ENCODE measurements at regions not wholly inside any gene's neighbourhood (a gene's known extent, or its start where the extent isn't known, plus 50 kb on each side); places are given as distances from the start of the nearest gene placed in this dataset.

DNA sequence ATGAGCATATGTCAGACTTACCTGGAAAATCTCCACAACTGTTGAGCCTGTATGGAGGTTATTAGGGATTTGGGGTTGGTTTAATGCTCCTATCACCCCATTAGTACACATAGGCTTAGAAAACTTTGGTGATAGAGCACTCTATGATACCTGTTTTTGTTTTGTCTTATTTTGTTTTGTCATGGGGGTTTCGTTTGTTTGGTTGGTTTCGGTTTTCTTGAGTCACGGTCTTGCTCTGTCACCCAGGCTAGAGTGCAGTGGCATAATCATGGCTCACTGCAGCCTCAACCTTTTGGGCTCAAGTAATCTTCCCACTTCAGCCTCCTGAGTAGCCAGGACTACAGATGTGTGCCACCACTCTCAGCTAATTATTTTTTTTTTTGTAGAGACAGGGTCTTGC, 70.0 kb downstream of the MZT1 start:
- Histone ChIP-seq H3K4me1 (ENCODE audit: insufficient read depth, low read length, severe bottlenecking) (no peaks in the 10 kb centered on the region), H3K27ac (ENCODE audit: low read depth, low read length, poor library complexity, severe bottlenecking) (no peak overlapping the region), H3F3A (ENCODE audit: insufficient read depth, low read length) (no peaks in the 10 kb centered on the region), H4K20me1 (ENCODE audit: insufficient read depth, low read length) (no peaks in the 10 kb centered on the region), H3K36me3 (ENCODE audit: insufficient read depth, low read length) (no peaks in the 10 kb centered on the region), H3K27me3 (ENCODE audit: insufficient read depth, low read length) (no peaks in the 10 kb centered on the region), H3K9me2 (ENCODE audit: low read depth, low read length) (no peaks in the 10 kb centered on the region), H3K9me3 (ENCODE audit: low read length) (no peaks in the 10 kb centered on the region), H3K4me3 (ENCODE audit: low read depth, low read length, poor library complexity, severe bottlenecking) (no peak overlapping the region), H3K9ac (ENCODE audit: low read length) (no peak overlapping the region), H2AFZ (ENCODE audit: low read length) (no peak overlapping the region), H3K4me2 (ENCODE audit: low read length) (no peak overlapping the region), H3K79me2 (ENCODE audit: insufficient read depth, low read length) (no peaks in the 10 kb centered on the region)
- no peak for TF ChIP-seq EZH2 (IDR thresholded peaks at IDR 0.05; ENCODE audit: borderline replicate concordance, low read length)
- TF ChIP-seq, protein P1, sequence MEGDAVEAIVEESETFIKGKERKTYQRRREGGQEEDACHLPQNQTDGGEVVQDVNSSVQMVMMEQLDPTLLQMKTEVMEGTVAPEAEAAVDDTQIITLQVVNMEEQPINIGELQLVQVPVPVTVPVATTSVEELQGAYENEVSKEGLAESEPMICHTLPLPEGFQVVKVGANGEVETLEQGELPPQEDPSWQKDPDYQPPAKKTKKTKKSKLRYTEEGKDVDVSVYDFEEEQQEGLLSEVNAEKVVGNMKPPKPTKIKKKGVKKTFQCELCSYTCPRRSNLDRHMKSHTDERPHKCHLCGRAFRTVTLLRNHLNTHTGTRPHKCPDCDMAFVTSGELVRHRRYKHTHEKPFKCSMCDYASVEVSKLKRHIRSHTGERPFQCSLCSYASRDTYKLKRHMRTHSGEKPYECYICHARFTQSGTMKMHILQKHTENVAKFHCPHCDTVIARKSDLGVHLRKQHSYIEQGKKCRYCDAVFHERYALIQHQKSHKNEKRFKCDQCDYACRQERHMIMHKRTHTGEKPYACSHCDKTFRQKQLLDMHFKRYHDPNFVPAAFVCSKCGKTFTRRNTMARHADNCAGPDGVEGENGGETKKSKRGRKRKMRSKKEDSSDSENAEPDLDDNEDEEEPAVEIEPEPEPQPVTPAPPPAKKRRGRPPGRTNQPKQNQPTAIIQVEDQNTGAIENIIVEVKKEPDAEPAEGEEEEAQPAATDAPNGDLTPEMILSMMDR (IDR thresholded peaks at IDR 0.05; ENCODE audit: low read length): no peak

- Histone ChIP-seq H4K20me1 (ENCODE audit: insufficient read depth, low read length) (no peaks in the 10 kb centered on the region), H3K36me3 (ENCODE audit: insufficient read depth, low read length) (no peaks in the 10 kb centered on the region), H3K9me3 (ENCODE audit: low read length) (no peaks in the 10 kb centered on the region), H3F3A (ENCODE audit: insufficient read depth, low read length) (no peaks in the 10 kb centered on the region), H3K4me3 (ENCODE audit: low read depth, low read length, poor library complexity, severe bottlenecking) (no peak overlapping the region), H3K9ac (ENCODE audit: low read length) (no peak overlapping the region), H3K4me1 (ENCODE audit: insufficient read depth, low read length, severe bottlenecking) (no peaks in the 10 kb centered on the region), H3K4me2 (ENCODE audit: low read length) (no peak overlapping the region), H3K27ac (ENCODE audit: low read depth, low read length, poor library complexity, severe bottlenecking) (no peak overlapping the region), H3K79me2 (ENCODE audit: insufficient read depth, low read length) (no peaks in the 10 kb centered on the region), H3K27me3 (ENCODE audit: insufficient read depth, low read length) (no peaks in the 10 kb centered on the region), H2AFZ (ENCODE audit: low read length) (no peak overlapping the region), H3K9me2 (ENCODE audit: low read depth, low read length) (no peaks in the 10 kb centered on the region)
- TF ChIP-seq, protein P1 (IDR thresholded peaks at IDR 0.05; ENCODE audit: low read length): no peak
- TF ChIP-seq EZH2 (IDR thresholded peaks at IDR 0.05; ENCODE audit: borderline replicate concordance, low read length): no peak
These were observed 71.1 kb downstream of the MZT1 start for GRCh38 chr13:72656357-72656756.

DNA sequence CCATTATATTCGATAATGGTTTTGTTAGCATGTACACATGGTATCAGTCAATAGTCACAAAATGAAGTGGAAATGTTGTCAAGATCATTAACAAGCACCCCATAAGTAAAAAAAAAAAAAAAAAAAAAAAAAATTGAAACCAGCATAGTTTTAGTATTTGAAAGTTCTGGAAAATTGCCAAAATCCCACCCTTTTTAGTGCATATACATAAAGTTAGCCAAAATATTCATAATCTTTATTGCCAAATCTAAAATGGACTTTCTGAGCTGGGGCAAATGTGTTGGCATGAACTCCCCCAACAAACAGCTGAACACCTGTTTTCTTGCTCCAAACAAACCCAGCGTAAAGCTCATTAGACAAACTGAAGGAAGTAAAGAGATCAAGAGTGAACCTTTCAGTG, 73.9 kb downstream of the MZT1 start:
- Histone ChIP-seq H3K9ac (ENCODE audit: low read length) (no peak overlapping the region), H3K4me2 (ENCODE audit: low read length) (no peak overlapping the region), H2AFZ (ENCODE audit: low read length) (no peak overlapping the region), H3K4me1 (ENCODE audit: insufficient read depth, low read length, severe bottlenecking) (no peaks in the 10 kb centered on the region), H3K9me2 (ENCODE audit: low read depth, low read length) (no peaks in the 10 kb centered on the region), H3K4me3 (ENCODE audit: low read depth, low read length, poor library complexity, severe bottlenecking) (no peak overlapping the region), H3K36me3 (ENCODE audit: insufficient read depth, low read length) (no peaks in the 10 kb centered on the region), H3K27me3 (ENCODE audit: insufficient read depth, low read length) (no peaks in the 10 kb centered on the region), H3K9me3 (ENCODE audit: low read length) (no peaks in the 10 kb centered on the region), H4K20me1 (ENCODE audit: insufficient read depth, low read length) (no peaks in the 10 kb centered on the region), H3F3A (ENCODE audit: insufficient read depth, low read length) (no peaks in the 10 kb centered on the region), H3K79me2 (ENCODE audit: insufficient read depth, low read length) (no peaks in the 10 kb centered on the region), H3K27ac (ENCODE audit: low read depth, low read length, poor library complexity, severe bottlenecking) (no peak overlapping the region)
- TF ChIP-seq, protein P1 (IDR thresholded peaks at IDR 0.05; ENCODE audit: low read length): no peak

Measured in OCI-LY1 (cell line).